ENCODE measurements at regions not wholly inside any gene's neighbourhood (a gene's known extent, or its start where the extent isn't known, plus 50 kb on each side); places are given as distances from the start of the nearest gene placed in this dataset.

DNA sequence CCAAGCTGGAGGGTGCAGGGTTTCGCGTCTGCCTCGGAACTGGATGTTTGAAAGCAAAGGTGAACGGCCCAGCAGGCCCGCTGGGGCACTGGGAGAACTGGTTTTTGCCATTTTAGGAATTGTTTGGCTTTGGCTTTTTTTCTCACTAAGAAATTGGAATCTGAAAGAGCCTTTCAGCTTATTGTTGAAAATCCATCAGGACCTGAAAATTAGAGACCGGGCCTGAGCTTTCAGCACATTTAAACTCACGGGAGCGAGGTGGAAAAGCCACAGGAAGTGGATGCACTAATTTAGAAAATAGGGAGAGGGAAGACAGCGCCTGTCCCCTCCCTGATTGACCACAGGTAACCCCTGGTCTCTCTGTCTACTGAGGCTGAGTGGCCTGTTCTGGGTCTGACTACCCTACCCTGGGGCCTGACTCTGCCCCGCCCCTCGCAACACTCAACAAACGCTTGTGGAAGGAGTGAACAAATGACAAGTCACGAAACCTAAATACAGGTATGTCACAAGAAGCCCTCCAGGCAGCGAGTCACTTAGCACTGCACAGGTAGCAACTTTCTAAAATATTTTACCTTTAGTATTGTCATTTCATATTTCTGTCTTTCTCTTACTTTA, 100.3 kb upstream of the MBOAT2 start:
- DNase-seq, result no peak

DNA sequence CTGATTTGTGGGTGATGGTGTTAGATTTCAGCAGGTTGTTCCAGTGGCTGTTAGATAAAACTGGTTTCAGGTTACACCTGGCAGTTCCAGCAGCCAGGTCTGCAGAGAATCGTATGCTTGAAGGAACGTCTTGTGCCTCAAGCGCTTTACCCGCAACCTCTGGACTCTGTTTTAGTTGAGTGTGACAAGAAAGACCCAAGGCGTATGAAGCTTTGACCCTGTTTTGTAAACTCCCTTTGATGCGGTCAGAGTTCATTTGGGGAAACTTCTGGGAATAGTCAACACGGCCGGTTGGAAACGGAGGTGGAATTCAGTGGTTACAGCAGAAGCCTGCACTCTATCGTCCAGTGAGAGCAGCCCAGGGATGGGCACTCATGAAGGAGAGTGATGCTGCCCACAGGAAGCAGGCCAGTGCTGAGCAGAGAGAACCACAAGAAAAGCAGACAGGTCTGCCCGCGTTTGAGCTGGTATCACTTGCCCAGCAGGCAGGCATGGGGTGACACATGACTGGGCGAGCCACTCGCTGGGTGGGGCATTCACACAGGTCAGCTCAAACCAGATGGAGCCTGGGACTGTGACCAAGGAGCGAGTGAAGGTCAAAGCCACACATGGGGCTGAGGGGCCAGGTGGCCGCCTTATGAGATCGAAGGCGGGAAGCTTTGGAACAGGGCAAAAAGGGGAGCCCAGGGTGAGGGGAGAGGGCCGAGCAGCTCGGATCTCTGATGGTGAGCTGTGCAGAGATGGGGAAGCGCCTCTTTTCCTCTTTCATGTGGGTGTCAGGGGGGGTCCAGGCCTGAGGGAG, 99.6 kb upstream of the MBOAT2 start:
- DNase-seq, result no peak

DNA sequence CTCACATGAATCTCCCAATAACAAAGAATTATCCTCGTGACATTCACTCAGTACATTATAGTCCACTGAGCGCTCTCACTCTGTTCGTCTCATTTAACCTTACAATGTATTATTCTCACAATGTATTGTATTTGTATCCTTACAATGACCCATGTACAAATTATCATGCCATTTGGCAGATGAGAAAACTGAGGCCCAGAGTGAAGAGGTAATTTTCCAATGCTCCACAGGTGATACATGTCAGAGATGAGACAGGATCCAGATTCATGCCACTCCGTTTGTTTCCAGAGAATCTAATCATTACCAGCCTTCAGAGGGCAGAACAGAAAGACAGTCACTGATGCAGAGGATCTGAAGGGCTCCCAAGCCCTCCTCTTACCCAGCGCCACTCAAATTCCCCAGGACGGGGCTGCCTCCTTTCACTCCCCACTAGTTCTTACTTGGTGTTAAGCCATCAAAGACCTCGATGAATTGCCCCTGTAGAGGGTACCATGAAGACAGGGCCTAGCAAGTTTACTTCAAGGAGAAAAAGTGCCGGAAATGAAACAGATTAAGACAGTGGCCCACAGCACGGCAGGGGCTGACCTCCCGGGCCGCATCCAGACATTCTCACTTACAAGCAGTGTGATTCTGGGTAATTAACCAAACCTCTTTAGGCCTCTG, 98.4 kb upstream of the MBOAT2 start:
- DNase-seq, result no peak

DNA sequence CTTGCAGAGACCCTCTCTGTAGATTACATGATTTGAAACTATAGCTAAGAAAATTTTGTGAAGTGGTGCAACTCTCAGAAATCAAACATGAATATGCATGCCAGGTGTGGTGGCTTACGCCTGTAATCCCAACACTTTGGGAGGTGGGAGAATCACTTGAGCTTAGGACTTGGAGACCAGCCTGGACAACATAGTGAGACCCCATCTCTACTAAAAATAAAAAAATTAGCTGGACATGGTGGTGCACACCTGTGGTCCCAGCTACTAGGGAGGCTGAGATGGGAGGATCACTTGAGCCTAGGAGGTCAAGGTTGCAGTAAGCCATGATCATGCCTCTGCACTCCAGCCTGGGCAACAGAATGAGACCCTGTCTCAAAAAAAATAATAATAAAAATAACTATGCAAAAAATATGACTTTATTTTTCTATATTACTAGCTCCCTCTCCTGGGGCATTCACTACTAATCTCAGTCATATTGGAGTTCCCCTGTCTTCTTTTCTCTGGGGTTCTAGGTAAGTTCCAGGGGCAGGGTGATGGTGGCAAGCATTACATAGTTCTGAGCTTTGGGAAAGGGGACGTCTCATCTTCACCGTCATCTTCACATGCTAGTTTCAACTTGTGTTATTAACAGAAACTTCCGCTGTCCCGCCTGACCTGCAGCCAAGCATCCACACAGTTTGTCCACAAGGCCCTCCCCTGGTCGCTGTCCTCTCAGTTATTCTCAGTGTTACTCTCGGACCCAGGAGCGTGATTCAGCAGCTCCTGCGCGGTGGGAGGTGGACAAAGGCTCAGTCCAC, 96.8 kb upstream of the MBOAT2 start:
- no peak for DNase-seq

DNA sequence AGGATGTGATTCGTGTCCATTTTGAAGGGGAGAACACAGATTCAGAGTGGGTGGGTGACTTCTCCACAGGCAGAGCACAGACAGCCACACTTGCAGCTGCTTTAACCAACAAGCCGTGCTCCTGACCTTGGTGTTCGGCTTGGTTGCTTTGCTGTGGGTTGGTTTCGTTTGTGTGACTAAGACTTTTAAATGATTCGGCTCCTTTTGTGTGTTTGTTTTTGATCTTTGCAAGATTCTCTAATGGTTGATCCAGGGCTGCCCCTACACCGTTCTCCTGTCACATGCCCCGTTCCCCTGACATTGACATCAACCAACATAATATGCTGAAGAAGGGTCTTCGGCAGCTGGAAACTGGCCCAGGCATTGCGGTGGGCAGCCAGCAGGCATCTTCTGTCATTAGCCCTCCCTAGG, 95.9 kb upstream of the MBOAT2 start:
- no peak for DNase-seq

DNA sequence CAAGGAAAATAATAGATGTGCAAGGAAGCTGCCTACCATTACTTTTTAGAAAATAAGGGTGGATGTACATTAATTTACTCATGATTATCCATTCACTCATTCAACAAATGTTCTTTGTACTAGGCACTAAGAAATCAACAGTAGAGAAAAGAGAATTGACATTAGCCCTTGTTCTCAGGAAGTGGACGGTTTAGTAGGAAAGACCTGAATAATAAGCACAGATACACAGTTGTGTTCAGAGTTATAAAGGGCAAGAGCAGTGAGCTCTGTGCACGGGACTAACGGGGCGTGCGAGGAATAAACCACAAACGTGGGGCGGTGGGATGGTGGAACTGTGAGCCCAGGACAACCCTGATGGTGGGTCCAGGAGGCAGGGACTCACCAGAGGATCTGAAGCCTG, 94.4 kb upstream of the MBOAT2 start:
- DNase-seq, result no peak

DNA sequence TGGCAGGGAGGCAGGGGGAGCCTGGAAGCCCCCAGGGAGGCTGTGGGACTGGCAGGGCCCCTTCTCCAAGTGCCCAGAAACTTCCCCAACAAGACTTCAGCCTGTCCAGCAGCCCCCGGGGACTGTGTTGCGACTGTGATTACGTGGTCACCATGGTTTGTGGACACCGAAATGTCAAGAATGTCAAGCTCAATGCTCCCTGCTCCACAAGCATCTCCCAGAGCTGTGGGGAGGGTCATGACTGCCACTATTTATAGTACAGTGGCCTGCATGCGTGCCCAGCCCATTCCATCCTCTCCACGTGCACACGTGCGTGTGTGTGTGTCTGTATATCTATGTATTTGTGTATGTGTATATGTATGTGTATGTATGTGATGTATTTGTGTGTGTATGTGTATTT, 93.8 kb upstream of the MBOAT2 start:
- no peak for DNase-seq

DNA sequence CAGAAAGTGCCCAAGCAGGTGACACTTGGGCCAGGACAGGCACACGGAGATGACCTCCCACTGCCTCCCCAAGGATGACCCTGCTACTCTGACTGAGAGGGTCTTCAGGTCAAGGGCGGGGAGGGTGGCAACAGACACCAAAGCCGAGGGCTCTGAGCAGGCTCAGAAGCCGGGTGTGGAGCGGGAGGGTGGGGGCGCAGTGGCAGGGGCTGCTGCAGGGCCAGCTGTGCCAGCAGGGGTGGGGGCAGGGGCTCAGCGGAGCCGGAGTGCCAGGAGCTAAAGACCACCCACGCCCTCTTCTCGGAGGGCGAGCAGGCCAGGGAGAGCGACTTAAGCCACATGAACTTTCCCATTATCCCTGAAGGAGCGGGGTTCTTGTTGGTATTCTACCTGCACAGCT, 93.3 kb upstream of the MBOAT2 start:
- DNase-seq, result no peak

DNA sequence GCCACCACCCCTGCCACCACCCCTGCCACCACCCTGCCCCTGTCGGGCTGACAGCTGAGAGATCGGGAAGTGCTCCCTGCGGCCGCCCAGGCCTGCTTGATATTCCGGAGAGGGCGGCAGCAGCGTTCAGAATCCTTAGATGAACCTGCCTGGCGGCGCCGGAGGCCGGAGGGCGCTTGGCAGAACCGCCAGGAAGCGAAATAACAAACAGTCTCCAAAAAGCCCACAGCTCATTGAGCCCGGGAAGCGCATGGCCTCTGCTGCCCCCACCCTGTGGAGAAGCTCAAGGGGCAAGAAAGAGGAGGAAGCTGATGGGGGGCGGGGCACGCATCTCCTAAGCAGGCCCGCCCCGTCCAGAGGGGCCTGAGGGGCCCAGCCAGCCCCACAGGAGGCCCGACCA, 92.2 kb upstream of the MBOAT2 start:
- no peak for DNase-seq

DNA sequence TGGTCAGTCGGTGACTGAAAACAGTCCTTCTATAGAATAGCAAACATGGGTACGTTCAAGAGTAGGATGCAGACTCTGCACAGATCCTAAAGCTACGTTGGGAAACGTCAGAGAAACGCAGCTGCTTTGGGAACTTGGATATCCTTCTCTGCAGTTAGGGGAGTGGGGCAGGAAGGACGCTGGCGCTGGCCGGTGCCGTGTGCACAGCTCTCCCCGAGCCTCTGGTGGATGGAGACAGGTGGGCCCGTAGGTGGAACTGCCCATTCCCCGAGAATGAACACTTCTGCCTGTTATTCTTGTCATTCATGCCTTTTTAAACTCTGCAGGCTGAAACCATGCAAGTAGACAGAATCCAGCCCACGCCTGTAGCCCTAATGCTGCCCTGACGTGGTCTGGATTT, 91.7 kb upstream of the MBOAT2 start:
- DNase-seq, result no peak

DNA sequence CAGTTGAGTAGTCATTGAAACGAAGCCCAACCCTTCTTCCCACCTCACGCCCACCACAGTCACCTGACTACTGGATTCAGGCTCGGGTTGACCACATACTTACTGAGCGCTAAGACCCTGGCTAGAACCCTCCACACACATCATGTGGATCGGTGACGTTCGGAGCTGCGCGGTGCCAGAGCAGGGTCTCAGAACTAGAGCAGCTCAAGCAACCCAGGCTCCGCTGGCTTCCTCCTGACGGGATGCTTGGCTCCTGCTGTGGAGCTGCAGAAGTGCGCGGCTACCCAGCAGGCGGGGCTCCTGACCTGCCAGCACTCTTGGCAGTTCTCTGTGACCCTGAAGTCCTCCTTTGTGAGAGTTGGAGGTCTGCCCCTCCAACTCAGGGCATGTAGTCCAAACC, 90.6 kb upstream of the MBOAT2 start:
- no peak for DNase-seq

DNA sequence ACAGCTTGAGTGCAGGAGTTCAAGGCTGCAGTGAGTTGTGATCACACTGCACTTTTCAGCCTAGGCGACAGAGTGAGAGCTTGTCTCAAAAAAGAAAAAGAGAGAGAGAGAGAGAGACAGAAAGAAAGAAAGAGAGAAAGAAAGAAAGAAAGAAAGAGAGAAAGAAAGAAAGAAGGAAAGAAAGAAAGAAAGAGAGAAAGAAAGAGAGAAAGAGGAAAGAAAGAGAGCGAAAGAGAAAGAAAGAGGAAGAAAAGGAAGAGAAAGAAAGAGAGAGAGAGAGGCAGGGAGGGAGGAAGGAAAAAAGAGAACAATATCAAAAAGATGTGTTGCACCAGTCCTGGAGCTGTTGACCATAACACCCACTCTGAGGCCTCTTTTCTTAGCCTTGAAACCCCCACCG, 89.8 kb upstream of the MBOAT2 start:
- DNase-seq, result no peak

DNA sequence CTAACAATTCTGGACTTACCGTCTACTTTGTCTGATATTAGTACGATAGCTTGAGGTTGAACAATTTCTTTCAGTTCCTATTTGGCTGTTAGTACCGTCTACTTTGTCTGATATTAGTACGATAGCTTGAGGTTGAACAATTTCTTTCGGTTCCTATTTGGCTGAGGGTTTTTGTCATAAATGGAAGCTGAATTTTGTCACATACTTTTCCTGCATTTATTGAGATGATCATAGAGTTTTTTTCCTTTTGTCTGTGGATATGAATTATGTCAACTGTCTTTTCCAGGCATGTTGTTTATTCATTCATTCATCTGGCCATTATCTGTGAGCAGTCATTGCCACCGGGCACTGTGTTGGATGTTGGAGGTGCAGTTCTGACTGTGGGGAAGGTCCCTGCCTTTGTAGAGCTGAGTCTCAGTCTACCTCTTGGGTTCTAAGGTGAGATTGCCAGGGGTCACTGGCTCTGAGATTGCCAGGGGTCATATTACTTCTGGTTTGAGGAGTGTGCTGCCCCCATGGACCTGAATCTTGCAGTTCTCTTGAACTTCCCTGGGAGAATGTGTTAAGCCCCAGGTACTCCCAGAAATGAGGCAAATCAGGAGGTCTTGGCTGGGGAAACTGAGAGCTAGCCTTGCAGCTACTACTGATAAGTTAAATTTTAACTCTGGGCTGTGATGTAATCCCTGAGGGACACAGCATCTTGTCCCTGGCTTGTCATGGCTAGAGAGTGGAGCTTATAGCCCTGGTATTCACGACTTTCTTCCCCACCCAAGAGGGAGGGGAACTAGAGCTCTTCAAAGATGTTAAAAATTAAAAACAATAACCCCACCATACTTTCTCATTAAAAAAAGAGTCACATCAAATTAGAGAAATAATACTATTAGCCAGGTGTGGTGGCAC, 89.1 kb upstream of the MBOAT2 start:
- DNase-seq, result no peak

DNA sequence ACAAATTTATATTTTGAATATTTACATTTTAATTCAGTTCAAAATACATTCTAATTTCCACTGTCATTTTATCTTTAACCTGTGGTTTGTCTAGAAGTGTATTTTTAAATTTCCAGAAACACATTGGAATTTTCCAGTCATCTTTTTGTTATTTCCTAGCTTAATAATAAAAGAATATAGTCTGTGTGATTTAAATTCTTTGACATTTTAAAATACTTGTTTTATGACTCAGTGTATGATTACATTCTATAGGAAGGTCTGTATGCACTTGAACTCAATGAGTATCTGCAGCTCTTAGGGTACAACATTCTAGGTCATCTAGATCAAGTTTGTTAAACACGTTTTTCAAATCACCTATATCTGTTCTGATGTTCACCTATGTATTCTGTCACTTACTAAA, 88.3 kb upstream of the MBOAT2 start:
- no peak for DNase-seq

DNA sequence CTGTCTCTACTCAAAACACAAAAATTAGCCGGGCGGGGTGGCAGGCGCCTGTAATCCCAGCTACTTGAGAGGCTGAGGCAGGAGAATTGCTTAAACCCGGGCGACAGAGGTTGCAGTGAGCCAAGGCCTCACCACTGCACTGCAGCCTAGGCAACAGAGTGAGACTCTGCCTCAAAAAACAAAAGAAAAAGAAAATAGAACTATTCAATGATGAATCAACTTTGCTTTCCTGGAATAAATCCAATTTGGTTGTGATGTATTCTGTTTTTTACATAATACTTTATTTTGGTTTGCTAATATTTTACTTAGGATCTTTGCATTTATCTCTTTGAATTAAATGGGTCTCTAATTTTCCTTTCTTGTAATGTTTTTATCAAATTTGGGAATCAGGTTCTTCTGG, 86.3 kb upstream of the MBOAT2 start:
- no peak for DNase-seq

DNA sequence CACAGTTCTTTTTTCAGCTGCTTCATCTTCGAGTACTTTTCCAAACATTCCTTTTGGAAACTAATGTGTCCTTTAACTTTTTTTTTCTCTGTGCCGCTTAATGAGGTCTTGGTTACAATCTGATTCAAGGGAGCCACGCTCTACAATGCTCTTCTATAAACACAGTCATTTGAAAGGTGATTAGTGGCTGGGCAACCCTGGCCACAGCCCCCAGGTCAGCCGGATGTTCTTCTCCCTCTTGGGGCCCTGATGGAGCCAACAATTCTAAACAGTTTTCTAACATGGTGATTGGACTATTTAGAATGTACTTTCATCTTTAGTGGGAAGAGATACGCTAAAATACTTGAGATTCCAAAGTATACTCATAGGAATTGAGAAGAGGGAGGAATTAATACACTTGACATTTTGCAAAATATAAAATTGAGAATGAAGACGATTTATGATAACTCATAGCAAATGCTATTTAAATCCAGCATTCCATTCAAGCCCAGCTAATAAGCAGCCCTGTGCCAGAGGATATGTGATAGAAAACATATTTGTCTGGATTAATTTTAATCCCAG, 83.7 kb upstream of the MBOAT2 start:
- DNase-seq, result no peak

DNA sequence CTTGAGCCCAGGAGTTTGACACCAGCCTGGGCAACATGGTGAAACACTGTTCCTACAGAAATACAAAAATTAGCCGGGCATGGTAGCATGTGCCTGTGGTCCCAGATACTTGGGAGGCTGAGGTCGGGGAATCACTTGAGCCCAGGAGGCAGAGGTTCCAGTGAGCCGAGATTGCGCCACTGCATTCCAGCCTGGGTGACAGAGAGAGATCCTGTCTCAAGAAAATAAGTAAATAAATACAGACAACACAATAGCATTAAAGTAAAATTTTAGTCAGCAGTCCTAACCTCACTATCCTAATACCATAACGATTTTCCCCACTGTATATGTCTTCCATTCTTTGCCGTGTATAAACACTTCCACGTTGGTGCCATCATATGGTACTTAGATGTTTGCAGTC, 83.0 kb upstream of the MBOAT2 start:
- no peak for DNase-seq

DNA sequence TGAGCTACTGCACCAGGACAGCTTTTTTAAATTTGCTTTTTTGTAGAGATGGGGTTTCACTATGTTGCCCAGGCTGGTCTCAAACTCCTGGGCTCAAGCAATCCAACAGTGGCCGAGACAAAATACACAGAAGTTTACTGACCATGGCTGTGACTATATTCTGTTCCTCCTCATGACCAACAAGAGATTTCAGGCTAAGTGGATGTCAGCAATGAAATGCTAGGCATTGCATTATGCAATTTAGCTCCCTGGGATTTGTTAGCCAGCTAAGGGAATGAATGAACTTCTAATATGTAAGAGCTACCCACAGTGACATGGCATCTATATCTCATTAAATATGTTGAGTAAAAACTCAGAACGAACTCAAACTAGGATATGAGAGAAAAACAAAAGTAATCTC, 81.9 kb upstream of the MBOAT2 start:
- no peak for DNase-seq

DNA sequence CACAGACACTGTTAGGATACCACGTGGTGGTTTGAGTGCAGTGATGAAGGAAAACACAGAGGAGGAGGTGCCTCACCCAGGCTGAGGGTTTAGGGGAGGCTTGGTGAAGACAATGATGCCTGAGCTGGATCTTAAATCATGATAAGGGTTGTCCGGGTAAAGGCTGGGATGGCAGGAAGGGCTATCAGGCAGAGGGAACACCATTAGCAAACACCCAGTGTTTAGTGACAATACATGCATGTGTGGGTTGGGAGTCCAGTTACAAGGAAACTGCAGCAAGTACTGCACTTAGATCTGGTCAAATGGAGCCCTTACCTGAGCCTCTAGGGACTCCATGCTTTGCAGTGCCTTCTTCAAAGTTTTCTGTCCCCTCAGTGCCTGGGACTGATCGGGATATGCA, 79.8 kb upstream of the MBOAT2 start:
- DNase-seq, result no peak

DNA sequence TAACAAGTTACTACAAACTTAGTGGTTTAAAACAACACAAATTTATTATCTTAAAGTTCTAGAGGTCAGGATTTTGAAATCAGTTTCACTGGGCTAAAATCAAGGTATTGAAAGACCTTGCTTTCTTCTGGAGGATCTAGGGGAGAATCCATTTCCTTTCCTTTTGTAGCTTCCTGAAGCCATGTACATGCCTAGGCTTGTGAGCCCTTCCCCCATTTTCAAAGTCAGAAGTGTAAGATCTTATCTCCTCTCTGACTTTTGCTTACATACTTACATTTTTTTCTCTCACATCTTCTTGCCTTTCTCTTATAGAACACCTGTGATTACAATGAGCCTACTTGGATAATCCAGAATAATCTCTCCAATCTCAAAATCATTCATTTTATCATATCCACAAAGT, 78.7 kb upstream of the MBOAT2 start:
- DNase-seq, result no peak

DNA sequence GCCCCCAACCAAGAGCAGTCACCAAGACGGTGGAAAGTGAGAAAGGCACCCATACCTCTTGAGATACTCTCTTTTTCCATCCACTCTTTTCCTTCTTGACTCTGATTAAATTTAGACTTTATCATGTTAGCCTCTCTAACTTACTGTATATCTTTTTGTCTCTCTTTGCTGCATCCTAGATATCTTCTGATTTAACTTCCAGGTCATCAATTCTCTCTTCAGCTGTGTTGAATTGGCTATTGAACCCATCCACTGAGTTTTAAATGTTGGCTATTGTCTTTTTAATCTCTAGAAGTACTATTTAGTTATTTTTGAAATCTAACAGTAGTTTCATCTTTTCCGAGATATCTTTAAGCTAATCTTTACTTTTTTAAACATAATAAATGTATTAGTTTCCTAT, 78.3 kb upstream of the MBOAT2 start:
- DNase-seq, result no peak

DNA sequence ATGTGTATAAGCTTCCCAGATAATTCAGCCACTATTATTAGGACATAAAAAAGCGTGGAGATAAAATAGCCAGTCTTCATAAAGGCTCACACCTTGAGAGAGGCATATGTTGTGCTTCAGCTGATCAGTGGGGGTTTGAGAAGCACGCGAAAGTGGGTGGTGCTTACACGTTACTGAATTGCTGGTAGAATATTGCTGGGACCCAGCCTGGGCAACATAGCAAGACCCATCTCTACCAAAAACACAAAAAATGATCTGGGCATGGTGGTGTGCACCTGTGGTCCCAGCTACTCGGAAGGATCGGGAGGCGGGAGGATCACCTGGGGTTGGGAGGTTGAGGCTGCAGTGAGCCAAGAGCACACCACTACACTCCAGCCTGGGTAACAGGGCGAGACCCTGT, 74.9 kb upstream of the MBOAT2 start:
- DNase-seq, result no peak
